ENCODE measurements at regions not wholly inside any gene's neighbourhood (a gene's known extent, or its start where the extent isn't known, plus 50 kb on each side); places are given as distances from the start of the nearest gene placed in this dataset.

- TF ChIP-seq CTCF (IDR thresholded peaks at IDR 0.05) (no peak), POLR2A (IDR thresholded peaks at IDR 0.05) (no peak)
Measured at GRCh38 chr12:94834036-94834625, 169.4 kb downstream of the NDUFA12 start.

All from suprapubic skin (tissue), 3 donors.